ENCODE measurements at regions not wholly inside any gene's neighbourhood (a gene's known extent, or its start where the extent isn't known, plus 50 kb on each side); places are given as distances from the start of the nearest gene placed in this dataset.

- FAIRE-seq (no peak), DNase-seq (ENCODE audit: low read depth) (peak; percentile 12)
- TF ChIP-seq EZH2 (IDR thresholded peaks at IDR 0.05; ENCODE audit: insufficient read depth, low read length) (no peak), CTCF (IDR thresholded peaks at IDR 0.05; ENCODE audit: insufficient read depth, low read depth, low read length) (peak; percentile 66)
- Histone ChIP-seq H4K20me1 (ENCODE audit: insufficient read depth, low read length) (no peaks in the 10 kb centered on the region), H3K9me3 (ENCODE audit: insufficient read depth, low read depth, low read length) (no peaks in the 10 kb centered on the region), H3K27me3 (ENCODE audit: insufficient read depth, low read length) (no peaks in the 10 kb centered on the region), H3K4me2 (ENCODE audit: low read length) (no peak overlapping the region), H2AFZ (ENCODE audit: low read depth, low read length) (no peak overlapping the region), H3K4me1 (ENCODE audit: insufficient read depth, low read length) (peaks cover 2% of the 10 kb centered on the region), H3K79me2 (ENCODE audit: insufficient read depth, low read length) (no peaks in the 10 kb centered on the region), H3K27ac (ENCODE audit: low read depth, low read length) (no peak overlapping the region), H3K9ac (ENCODE audit: low read length) (no peak overlapping the region), H3K4me3 (ENCODE audit: insufficient read depth, low read depth, low read length) (no peak overlapping the region), H3K36me3 (ENCODE audit: insufficient read depth, low read length) (no peaks in the 10 kb centered on the region)
- Mint-ChIP-seq H3K27me3 (ENCODE audit: low read depth, unreplicated experiment) (no peaks in the 10 kb centered on the region), H3K4me3 (ENCODE audit: unreplicated experiment) (no peak overlapping the region), H3K4me1 (ENCODE audit: low read depth, unreplicated experiment) (peaks cover 17% of the 10 kb centered on the region), H3K27ac (ENCODE audit: unreplicated experiment) (peak overlapping the region; percentile 73), H3K36me3 (ENCODE audit: low read depth, unreplicated experiment) (no peaks in the 10 kb centered on the region), H3K9me3 (ENCODE audit: unreplicated experiment) (no peaks in the 10 kb centered on the region)
Measured at GRCh38 chr2:193963472-193964119, 1693.4 kb upstream of the SLC39A10 start.

- Mint-ChIP-seq H3K27ac (ENCODE audit: unreplicated experiment) (no peak overlapping the region), H3K4me3 (ENCODE audit: unreplicated experiment) (no peak overlapping the region), H3K36me3 (ENCODE audit: low read depth, unreplicated experiment) (no peaks in the 10 kb centered on the region), H3K27me3 (ENCODE audit: low read depth, unreplicated experiment) (no peaks in the 10 kb centered on the region), H3K4me1 (ENCODE audit: low read depth, unreplicated experiment) (no peaks in the 10 kb centered on the region), H3K9me3 (ENCODE audit: unreplicated experiment) (no peaks in the 10 kb centered on the region)
- H3K27me3 ChIP-seq (ENCODE audit: insufficient read depth, low read length) = no peaks in the 10 kb centered on the region
- H3K4me3 ChIP-seq (ENCODE audit: insufficient read depth, low read depth, low read length) = no peak overlapping the region
- H3K27ac ChIP-seq (ENCODE audit: low read depth, low read length) = no peak overlapping the region
- no peaks in the 10 kb centered on the region for H4K20me1 ChIP-seq (ENCODE audit: insufficient read depth, low read length)
- no peak overlapping the region for H3K9ac ChIP-seq (ENCODE audit: low read length)
- FAIRE-seq (no peak), DNase-seq (ENCODE audit: low read depth) (no peak)
- no peaks in the 10 kb centered on the region for H3K36me3 ChIP-seq (ENCODE audit: insufficient read depth, low read length)
- no peaks in the 10 kb centered on the region for H3K9me3 ChIP-seq (ENCODE audit: insufficient read depth, low read depth, low read length)
- no peak overlapping the region for H3K4me2 ChIP-seq (ENCODE audit: low read length)
- TF ChIP-seq CTCF (IDR thresholded peaks at IDR 0.05; ENCODE audit: insufficient read depth, low read depth, low read length) (no peak), EZH2 (IDR thresholded peaks at IDR 0.05; ENCODE audit: insufficient read depth, low read length) (no peak)
- no peaks in the 10 kb centered on the region for H3K79me2 ChIP-seq (ENCODE audit: insufficient read depth, low read length)
- no peak overlapping the region for H2AFZ ChIP-seq (ENCODE audit: low read depth, low read length)
- no peaks in the 10 kb centered on the region for H3K4me1 ChIP-seq (ENCODE audit: insufficient read depth, low read length)
Measured at GRCh38 chr2:193946806-193947205, 1710.2 kb upstream of the SLC39A10 start.

- Mint-ChIP-seq H3K36me3 (ENCODE audit: low read depth, unreplicated experiment) (no peaks in the 10 kb centered on the region), H3K27me3 (ENCODE audit: low read depth, unreplicated experiment) (no peaks in the 10 kb centered on the region), H3K27ac (ENCODE audit: unreplicated experiment) (no peak overlapping the region), H3K4me3 (ENCODE audit: unreplicated experiment) (no peak overlapping the region), H3K4me1 (ENCODE audit: low read depth, unreplicated experiment) (no peaks in the 10 kb centered on the region), H3K9me3 (ENCODE audit: unreplicated experiment) (no peaks in the 10 kb centered on the region)
- H3K27me3 ChIP-seq (ENCODE audit: insufficient read depth, low read length) = no peaks in the 10 kb centered on the region
- FAIRE-seq (no peak), DNase-seq (ENCODE audit: low read depth) (no peak)
- H3K4me3 ChIP-seq (ENCODE audit: insufficient read depth, low read depth, low read length) = no peak overlapping the region
- no peaks in the 10 kb centered on the region for H3K4me1 ChIP-seq (ENCODE audit: insufficient read depth, low read length)
- no peaks in the 10 kb centered on the region for H3K9me3 ChIP-seq (ENCODE audit: insufficient read depth, low read depth, low read length)
- H3K36me3 ChIP-seq (ENCODE audit: insufficient read depth, low read length) = no peaks in the 10 kb centered on the region
- no peak overlapping the region for H3K9ac ChIP-seq (ENCODE audit: low read length)
- H3K4me2 ChIP-seq (ENCODE audit: low read length) = no peak overlapping the region
- H4K20me1 ChIP-seq (ENCODE audit: insufficient read depth, low read length) = no peaks in the 10 kb centered on the region
- no peak overlapping the region for H3K27ac ChIP-seq (ENCODE audit: low read depth, low read length)
- no peak for TF ChIP-seq EZH2 (IDR thresholded peaks at IDR 0.05; ENCODE audit: insufficient read depth, low read length)
- no peak for TF ChIP-seq CTCF (IDR thresholded peaks at IDR 0.05; ENCODE audit: insufficient read depth, low read depth, low read length)
- peak overlapping the region; percentile 19 for H2AFZ ChIP-seq (ENCODE audit: low read depth, low read length)
- H3K79me2 ChIP-seq (ENCODE audit: insufficient read depth, low read length) = no peaks in the 10 kb centered on the region
Measured at GRCh38 chr2:193943406-193943960, 1713.5 kb upstream of the SLC39A10 start.
